Gastroesophageal sphincter (tissue), 4 donors: ENCODE measurements at regions not wholly inside any gene's neighbourhood (a gene's known extent, or its start where the extent isn't known, plus 50 kb on each side); places are given as distances from the start of the nearest gene placed in this dataset.

Experiments
- ATAC-seq: fragments of 150-250 bp; one replicate; pipeline ENCODE4 v1.9.1; 2016; ENCODE audit warnings: mild to moderate bottlenecking, moderate library complexity
- H3K27ac ChIP-seq, 4 donors: fragments of 200-600 bp; sonication (generic) in 3 of 4; 1 replicate in 3 of 4; 2 replicates in 1 of 4; pipeline ENCODE4 v1.5.1; 2016 to 2019
- H3K27me3 ChIP-seq: fragments of 200-600 bp; sonication (generic); one replicate; pipeline ENCODE4 v1.5.1; 2019
- H3K36me3 ChIP-seq, 2 donors: fragments of 200-600 bp; sonication (generic); one replicate each; pipeline ENCODE4 v1.5.1; 2019; ENCODE audit warnings: control low read depth in 1 of 2
- H3K4me1 ChIP-seq, 3 donors: fragments of 200-600 bp; sonication (generic); 1 replicate in 2 of 3; 2 replicates in 1 of 3; pipeline ENCODE4 v1.5.1; 2016 to 2019; ENCODE audit warnings: control low read depth in 2 of 3
- H3K4me3 ChIP-seq, 2 donors: fragments of 200-600 bp; sonication (generic); one replicate each; pipeline ENCODE4 v1.5.1; 2019; ENCODE audit warnings: mild to moderate bottlenecking in 1 of 2, moderate library complexity in 1 of 2
- H3K9me3 ChIP-seq, 3 donors: fragments of 200-600 bp; sonication (generic); one replicate each; pipeline ENCODE4 v1.5.1; 2017 to 2019; ENCODE audit warnings: control low read depth in 2 of 3
- EP300 ChIP-seq: sonication (generic); formaldehyde crosslinking; IDR thresholded peaks from one replicate; pipeline ENCODE4 v1.6.1; 2017; ENCODE audit warnings: antibody characterized with exemption, mild to moderate bottlenecking
- POLR2A ChIP-seq, 2 donors: fragments of 450-650 bp; IDR thresholded peaks; one replicate each; pipeline ENCODE4 v1.6.1; 2017; ENCODE audit warnings: antibody characterized with exemption in 2 of 2, mild to moderate bottlenecking in 2 of 2, moderate library complexity in 1 of 2
- POLR2AphosphoS5 ChIP-seq: sonication (generic); formaldehyde crosslinking; IDR thresholded peaks from one replicate; pipeline ENCODE4 v1.6.1; 2017; ENCODE audit warnings: antibody characterized with exemption
- WGBS, 2 donors: methylation state at CpG; one replicate each; pipeline ENCODE4 v1.1.5; 2018; ENCODE audit warnings: low coverage in 1 of 2; 5-methylcytosine and 5-hydroxymethylcytosine counted together
- TF ChIP-seq, protein P1 (sequence below), 4 experiments: fragments of 200-600 bp in 2 of 4; fragments of 450-650 bp in 2 of 4; sonication (generic) in 1 of 4; IDR thresholded peaks; one replicate each; pipeline ENCODE4 v1.5.1; 2017 to 2019; ENCODE audit warnings: antibody characterized with exemption in 4 of 4, mild to moderate bottlenecking in 2 of 4, moderate library complexity in 2 of 4

GRCh38 chr14:70269582-70269981, 80.8 kb upstream of the SLC8A3 start:
- TF ChIP-seq EP300 (no peak), POLR2AphosphoS5 (no peak), POLR2A (IDR thresholded peaks at IDR 0.05) (no peak)
- TF ChIP-seq, protein P1, sequence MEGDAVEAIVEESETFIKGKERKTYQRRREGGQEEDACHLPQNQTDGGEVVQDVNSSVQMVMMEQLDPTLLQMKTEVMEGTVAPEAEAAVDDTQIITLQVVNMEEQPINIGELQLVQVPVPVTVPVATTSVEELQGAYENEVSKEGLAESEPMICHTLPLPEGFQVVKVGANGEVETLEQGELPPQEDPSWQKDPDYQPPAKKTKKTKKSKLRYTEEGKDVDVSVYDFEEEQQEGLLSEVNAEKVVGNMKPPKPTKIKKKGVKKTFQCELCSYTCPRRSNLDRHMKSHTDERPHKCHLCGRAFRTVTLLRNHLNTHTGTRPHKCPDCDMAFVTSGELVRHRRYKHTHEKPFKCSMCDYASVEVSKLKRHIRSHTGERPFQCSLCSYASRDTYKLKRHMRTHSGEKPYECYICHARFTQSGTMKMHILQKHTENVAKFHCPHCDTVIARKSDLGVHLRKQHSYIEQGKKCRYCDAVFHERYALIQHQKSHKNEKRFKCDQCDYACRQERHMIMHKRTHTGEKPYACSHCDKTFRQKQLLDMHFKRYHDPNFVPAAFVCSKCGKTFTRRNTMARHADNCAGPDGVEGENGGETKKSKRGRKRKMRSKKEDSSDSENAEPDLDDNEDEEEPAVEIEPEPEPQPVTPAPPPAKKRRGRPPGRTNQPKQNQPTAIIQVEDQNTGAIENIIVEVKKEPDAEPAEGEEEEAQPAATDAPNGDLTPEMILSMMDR (IDR thresholded peaks at IDR 0.05) = no peak

GRCh38 chr14:70268760-70269159, 80.0 kb upstream of the SLC8A3 start:
- Histone ChIP-seq H3K27ac (no peak overlapping the region), H3K9me3 (no peaks in the 10 kb centered on the region), H3K27me3 (peaks cover 18% of the 10 kb centered on the region), H3K36me3 (no peaks in the 10 kb centered on the region), H3K4me1 (no peaks in the 10 kb centered on the region), H3K4me3 (no peak overlapping the region)
- no peak for ATAC-seq
- WGBS, 2 donors = 58 to 65% methylated on average over 2 of the region's 2 CpGs
- TF ChIP-seq EP300 = no peak
- TF ChIP-seq POLR2A (IDR thresholded peaks at IDR 0.05) = no peak
- no peak for TF ChIP-seq POLR2AphosphoS5
- TF ChIP-seq, protein P1 (IDR thresholded peaks at IDR 0.05) = no peak

More at GRCh38 chr14:70269582-70269981, 80.8 kb upstream of the SLC8A3 start:
- no peak overlapping the region for H3K27ac ChIP-seq
- peaks cover 14% of the 10 kb centered on the region for H3K27me3 ChIP-seq
- no peaks in the 10 kb centered on the region for H3K9me3 ChIP-seq
- no peaks in the 10 kb centered on the region for H3K4me1 ChIP-seq
- H3K4me3 ChIP-seq = no peak overlapping the region
- 75% methylated on average over 1 of the region's 1 CpG; no CpG with 5 or more reads in 1 of the 2 donors for WGBS, 2 donors
- no peaks in the 10 kb centered on the region for H3K36me3 ChIP-seq
- ATAC-seq = no peak

GRCh38 chr14:70266157-70266556, 77.4 kb upstream of the SLC8A3 start:
- no peaks in the 10 kb centered on the region for H3K4me1 ChIP-seq
- no peak for ATAC-seq
- no peak overlapping the region for H3K27ac ChIP-seq
- H3K4me3 ChIP-seq = no peak overlapping the region
- H3K9me3 ChIP-seq = no peaks in the 10 kb centered on the region
- peaks cover 22% of the 10 kb centered on the region for H3K27me3 ChIP-seq
- TF ChIP-seq POLR2A (IDR thresholded peaks at IDR 0.05) = no peak
- TF ChIP-seq, protein P1 (IDR thresholded peaks at IDR 0.05) = no peak
- no peak for TF ChIP-seq EP300
- no peak for TF ChIP-seq POLR2AphosphoS5
- 92 to 95% methylated on average over 2 of the region's 2 CpGs for WGBS, 2 donors
- no peaks in the 10 kb centered on the region for H3K36me3 ChIP-seq

DNA sequence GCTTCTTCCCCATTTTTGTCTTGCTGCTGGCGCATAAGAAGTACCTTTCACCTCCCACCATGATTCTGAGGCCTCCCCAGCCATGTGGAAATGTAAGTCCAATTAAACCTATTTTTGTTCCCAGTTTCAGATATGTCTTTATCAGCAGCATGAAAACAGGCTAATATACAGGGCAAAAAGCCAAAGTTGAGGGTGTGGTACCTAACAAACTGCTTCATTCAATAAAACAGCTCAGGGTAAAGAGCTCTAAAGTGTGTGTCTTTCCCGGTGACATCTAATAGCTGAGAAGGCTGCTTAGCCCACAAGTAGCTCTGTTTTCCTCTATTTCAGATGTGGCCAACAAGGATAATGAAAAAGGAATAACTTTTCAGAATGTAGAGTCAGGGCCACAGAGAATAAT, 76.7 kb upstream of the SLC8A3 start:
- 59 to 100% methylated on average over 1 to 2 of the region's 2 CpGs for WGBS, 2 donors
- Histone ChIP-seq H3K27me3 (peaks cover 22% of the 10 kb centered on the region), H3K36me3 (no peaks in the 10 kb centered on the region), H3K9me3 (no peaks in the 10 kb centered on the region), H3K4me3 (no peak overlapping the region), H3K27ac (no peak overlapping the region), H3K4me1 (no peaks in the 10 kb centered on the region)
- TF ChIP-seq EP300 = no peak
- TF ChIP-seq POLR2AphosphoS5 = no peak
- no peak for TF ChIP-seq POLR2A (IDR thresholded peaks at IDR 0.05)
- TF ChIP-seq, protein P1 (IDR thresholded peaks at IDR 0.05) = no peak
- ATAC-seq = no peak

- Histone ChIP-seq H3K9me3 (no peaks in the 10 kb centered on the region), H3K4me3 (no peak overlapping the region), H3K4me1 (peaks cover 0 to 2% (median 0%) of the 10 kb centered on the region in 3 donors), H3K27ac (no peak overlapping the region), H3K36me3 (no peaks in the 10 kb centered on the region), H3K27me3 (peaks cover 51% of the 10 kb centered on the region)
- no peak for ATAC-seq
- WGBS, 2 donors = 92% methylated on average over 1 of the region's 1 CpG; no CpG with 5 or more reads in 1 of the 2 donors
- no peak for TF ChIP-seq POLR2AphosphoS5
These were observed 70.7 kb upstream of the SLC8A3 start for GRCh38 chr14:70259420-70259819.
